ENCODE measurements at regions not wholly inside any gene's neighbourhood (a gene's known extent, or its start where the extent isn't known, plus 50 kb on each side); places are given as distances from the start of the nearest gene placed in this dataset.
"Not testable (repeated sequence)": the region's sequence is repeated elsewhere in the genome, so short reads cannot be mapped to it uniquely, and the experiment has no call there.

DNA sequence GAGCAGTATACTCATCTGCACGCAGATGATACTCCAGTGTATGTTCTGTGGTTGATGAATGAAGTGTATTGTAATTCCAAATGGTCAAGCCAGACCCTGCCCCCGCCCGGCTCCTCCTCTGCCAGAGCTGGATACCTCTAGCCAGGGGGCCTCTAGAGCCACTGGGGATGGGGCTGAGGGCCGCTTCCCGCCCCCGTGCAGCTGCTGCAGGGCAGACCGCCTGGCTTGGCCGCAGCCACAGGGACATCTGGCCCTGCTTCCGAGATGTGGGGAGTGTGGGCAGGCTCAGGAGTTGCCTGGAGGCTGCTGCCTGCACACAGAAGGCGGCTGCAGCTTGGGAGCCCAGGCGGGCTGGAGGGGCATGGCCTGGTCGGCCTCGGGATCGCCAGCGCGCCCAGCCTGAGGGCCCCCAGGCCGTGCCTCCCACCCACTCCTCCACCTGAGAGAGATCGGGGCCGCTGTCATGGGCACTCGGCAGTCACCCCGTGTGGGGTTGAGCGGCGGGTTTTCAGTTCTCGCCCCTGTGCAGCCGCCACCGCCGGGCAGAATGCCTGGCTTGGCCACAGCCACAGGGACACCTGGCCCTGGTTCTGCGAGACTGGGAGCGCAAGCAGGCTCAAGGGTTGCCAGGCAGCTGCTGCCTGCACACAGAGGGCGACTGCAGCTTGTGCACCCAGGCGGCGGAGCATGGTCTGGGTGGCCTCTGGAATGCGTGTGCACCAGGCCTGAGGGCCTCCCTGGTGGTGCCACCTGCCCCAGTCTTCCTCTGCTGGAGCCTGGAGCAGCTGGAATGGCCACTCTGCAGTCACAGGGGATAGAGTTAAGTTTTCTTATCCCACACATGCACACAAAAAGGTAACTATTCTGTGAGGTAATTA, 1643.7 kb downstream of the SPATA31A7 start:
- DNase-seq (ENCODE audit: low read depth in 2 of 2) = not testable (repeated sequence)

DNA sequence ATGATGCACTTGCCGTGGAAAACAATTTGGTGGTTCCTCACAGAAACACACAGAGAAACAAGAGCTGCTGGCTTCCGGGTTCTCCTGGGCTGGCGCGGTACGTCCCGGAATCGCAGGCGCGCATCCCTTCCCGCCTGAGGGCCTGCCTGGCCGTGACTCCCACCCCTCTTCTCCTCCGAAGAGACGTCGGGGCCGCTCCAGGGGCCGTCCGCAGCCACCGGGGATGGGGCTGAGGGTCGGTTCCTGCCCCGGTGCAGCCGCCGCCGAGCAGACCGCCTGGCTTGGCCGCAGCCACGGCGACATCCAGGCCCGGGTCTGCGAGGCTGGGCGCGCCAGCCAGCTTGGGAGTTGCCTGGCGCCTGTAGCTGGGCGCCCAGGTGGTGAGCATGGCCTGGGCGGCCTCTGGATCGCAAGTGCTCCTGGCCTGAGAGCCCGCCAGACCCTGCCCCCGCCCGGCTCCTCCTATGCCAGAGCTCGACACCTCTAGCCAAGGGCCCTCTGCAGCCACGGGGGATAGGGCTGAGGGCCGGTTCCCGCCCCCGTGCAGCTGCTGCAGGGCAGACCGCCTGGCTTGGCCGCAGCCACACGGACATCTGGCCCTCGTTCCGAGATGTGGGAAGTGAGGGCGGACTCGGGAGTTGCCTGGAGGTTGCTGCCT, 1647.5 kb downstream of the SPATA31A7 start:
- DNase-seq (ENCODE audit: low read depth in 2 of 2) = not testable (repeated sequence)

DNA sequence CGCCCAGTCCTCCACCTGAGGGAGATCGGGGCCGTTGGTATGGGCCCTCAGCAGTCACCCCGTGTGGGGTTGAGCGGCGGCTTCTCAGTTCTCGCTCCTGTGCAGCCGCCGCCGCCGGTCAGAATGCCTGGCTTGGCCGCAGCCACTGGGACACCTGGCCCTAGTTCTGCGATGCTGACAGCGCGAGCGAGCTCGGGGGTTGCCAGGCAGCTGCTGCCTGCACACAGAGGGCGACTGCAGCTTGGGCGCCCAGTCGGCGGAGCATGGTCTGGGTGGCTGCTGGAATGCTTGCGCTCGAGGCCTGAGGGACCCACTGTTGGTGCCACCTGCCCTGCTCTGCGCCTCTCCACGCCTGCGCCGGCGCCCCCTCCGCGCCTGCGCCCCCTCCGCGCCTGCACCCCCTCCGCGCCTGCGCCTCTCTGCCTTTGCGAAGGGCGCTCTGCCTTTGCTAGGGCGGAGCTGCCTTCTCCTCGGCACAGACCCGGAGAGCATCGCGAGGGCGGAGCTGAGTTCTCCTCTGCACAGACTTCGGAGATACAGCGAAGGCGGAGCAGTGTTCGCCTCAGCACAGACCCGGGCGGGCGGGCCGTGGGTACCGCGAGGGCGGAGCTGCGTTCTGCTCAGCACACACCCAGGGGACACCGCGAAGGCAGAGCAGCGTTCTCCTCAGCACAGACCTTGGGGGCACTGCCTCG, 1648.3 kb downstream of the SPATA31A7 start:
- DNase-seq (ENCODE audit: low read depth in 2 of 2) = peak; percentile 41 to 45

DNA sequence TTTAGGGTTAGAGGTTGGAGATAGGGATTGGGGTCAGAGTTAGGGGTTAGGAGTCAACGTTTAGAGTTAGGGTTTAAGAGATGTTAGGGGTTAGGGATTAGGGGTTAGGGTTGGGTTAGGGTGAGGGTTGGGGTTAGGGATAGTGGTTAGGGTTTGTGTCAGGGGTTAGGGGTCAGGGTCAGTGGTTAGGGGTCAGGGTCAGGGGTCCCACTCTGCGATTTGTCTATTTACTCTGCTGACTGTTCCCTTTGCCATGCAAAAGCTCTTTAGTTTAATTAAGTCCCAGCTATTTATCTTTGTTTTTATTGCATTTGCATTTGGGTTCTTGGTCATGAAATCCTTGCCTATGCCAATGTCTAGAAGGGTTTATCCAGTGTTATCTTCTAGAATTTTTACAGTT, 1649.3 kb downstream of the SPATA31A7 start:
- DNase-seq (ENCODE audit: low read depth in 2 of 2) = not testable (repeated sequence)

DNA sequence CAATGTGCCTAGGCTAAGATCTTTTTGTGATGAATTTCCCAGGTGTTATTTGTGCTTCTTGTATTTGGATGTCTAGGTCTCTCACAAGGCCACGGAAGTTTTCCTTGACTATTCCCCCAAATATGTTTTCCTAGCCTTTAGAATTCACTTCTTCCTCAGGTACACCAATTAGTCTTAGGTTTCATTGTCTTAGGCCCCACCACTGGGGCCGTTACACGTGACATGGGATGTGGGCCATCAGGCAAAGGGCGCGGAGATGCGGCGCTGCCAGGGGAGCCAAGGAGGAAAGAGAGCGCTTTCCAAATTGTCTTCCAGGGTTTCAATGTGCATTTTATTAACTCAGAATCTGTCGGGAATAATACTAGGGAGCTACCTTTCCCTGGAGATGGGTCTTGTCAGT, 1653.3 kb downstream of the SPATA31A7 start:
- DNase-seq (ENCODE audit: low read depth in 2 of 2) = not testable (repeated sequence)

DNA sequence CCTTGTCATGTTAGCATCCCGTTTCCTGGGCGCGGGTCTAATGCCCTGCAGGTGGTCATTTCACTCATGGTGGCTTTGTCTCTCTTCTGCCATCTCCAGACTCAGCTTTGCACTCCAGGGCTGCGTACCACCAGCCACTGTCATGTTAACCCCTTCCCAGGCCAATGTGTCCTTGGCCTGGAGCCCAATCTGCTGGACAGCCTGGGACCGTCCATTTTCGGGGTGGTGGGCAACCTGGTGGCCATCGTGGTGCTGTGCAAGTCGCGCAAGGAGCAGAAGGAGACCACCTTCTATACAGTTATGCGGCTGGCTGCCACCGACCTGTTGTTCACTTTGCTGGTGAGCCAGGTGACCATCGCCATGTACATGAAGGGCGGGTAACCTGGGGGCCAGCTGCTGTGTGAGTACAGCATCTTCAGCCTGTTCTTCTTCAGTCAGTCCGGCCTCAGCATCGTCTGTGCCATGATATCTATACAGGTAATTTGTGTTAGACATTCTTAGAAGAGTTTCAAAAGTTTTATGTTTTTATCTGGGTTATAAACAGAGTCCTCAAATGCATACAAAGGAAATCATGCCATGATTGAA, 1654.0 kb downstream of the SPATA31A7 start:
- DNase-seq (ENCODE audit: low read depth in 2 of 2) = not testable (repeated sequence)

DNA sequence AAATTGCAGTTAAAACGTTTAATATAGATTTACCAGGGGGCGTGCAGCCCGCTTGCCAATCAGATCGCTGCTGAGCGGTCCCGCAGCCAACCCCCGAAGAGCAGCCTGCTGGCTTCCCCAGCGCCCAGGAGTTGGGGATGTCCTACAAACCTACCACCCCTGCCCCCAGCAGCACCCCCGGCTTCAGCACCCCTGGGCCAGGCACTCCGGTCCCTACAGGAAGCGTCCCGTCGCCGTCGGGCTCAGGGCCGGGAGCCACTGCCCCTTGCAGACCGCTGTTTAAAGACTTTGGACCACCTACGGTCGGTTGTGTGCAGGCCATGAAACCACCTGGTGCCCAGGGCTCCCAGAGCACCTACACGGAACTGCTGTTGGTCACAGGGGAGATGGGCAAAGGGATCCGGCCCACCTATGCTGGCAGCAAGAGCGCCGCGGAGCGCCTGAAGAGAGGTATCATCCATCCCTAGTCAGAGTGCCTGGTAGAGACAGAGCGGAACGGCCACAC, 1654.9 kb downstream of the SPATA31A7 start:
- not testable (repeated sequence) for DNase-seq (ENCODE audit: low read depth in 2 of 2)

DNA sequence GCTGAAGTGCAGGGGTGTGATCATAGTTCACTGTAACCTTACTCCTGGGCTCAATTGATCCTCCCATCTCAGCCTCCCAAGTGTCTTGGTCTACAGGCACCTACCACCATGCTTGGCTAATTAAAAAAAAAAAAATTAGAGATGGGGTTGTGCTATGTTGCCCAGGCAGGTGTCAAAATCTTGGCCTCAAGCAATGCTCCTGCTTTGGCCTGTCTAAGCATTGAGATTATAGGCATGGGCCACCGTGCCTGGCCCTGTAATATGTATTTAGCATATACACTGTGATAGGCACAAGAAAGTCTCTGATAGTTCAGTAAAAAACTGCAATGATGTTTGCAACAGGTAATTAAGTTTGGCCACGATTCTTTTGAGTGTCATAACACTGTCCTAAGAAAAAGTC, 1658.4 kb downstream of the SPATA31A7 start:
- DNase-seq (ENCODE audit: low read depth in 2 of 2) = not testable (repeated sequence)

DNA sequence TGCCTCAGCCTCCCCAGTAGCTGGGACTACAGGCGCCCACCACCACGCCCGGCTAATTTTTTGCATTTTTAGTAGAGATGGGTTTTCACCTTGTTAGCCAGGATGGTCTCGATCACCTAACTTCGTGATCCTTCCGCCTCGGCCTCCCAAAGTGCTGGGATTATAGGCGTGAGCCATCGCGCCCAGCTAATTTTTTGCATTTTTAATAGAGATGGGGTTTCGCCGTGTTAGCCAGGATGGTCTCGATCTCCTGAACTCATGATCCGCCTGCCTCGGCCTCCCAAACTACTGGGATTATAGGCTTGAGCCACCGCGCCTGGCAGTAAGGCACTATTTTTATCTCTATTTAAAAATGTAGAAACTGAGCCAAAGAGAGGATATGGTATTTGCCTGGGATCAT, 1660.2 kb downstream of the SPATA31A7 start:
- DNase-seq (ENCODE audit: low read depth in 2 of 2) = not testable (repeated sequence)

DNA sequence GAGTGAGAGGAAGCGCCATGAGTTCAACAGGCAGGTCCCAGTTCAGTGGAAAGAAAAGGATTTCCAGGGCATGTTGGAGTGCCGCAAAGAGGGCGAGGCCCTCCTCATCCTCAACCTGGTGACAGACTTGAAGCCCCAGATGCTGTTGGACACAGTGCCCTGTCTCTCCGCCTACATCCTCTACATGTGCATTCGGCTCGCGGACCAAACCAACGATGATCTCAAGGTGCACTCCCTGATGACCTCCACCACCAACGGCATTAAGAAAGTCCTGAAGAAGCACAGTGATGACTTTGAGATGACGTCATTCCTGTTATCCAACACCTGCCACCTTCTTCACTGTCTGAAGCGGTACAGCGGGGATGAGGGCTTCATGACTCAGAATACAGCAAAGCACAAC, 1667.4 kb downstream of the SPATA31A7 start:
- not testable (repeated sequence) for DNase-seq (ENCODE audit: low read depth in 2 of 2)

DNA sequence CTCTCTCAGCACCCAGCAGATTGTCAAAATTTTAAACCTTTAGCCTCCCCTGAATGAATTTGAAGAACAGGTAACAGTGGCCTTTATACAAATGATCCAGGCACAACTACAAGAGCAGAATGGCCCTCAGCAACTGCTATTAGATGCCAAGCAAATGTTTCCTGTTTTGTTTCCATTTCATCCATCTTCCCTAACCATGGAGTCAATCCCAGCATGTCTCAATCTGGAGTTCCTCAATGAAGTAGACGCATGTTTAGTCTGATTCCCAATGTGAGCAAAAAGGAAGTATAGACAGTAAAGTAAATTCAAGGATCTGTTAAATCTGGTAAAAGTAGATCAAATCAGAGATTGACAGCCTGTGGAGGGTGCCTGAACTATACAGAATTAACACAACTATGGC, 1668.4 kb downstream of the SPATA31A7 start:
- not testable (repeated sequence) for DNase-seq (ENCODE audit: low read depth in 2 of 2)

DNA sequence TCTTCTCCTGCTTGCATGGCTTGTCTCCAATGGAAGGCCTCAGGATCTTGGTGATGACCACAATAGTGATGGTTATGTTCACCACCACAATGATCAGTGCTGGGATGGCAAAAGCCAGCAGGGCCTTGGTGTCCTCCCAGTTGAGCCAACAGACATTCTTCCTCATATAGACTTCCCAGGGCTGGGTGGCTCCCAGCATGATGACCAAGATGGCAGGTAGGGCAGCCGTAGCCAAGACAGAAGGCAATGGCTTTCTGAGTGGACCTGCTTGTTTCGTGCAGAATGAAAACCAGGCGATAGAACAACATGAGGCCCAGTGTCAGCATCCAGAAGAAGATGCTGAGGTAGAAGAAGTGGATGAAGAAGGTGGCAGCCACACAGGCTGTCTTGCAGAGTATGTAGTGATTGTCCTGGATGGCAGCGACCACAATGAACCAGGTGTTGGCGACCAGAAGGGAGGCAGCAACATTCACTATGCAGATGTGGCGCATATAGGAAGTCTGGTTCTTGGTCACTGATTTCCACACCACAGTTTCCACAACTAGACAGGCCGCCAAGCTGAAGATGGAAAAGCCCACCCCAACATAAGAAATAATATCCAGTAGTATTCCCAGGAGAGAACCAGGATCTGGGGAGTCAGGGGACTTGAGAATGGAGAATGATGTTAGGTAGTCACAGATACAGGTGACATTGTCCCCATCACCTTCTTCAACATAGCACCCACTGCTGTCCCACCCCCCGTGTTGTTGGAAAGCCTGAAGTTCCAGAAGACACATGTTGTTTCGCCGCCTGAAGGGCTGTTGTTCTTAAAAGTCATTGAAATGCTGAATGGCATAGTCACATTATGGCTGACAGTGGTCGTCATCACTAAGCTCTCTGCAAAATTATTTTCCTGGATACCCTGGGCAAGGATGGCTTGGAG, 1671.4 kb downstream of the SPATA31A7 start:
- not testable (repeated sequence) for DNase-seq (ENCODE audit: low read depth in 2 of 2)

DNA sequence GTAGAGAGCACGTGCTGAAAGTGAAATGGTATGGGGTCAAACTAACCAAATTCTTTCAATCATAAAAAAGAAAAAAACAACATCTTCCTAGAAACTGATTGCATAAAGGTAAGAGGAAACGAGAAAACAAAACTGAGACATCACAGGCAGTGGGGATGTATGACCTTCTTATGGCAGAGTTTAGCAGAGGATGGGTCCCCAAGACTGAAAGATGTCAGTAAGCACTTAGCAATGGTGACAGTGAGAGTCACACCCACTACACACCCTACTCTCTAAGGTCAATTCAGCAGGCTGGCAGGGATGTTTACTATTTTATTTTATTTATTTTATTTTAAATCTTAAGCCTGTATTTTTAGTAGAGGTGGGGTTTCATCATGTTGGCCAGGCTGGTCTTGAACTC, 1672.3 kb downstream of the SPATA31A7 start:
- not testable (repeated sequence) for DNase-seq (ENCODE audit: low read depth in 2 of 2)

DNA sequence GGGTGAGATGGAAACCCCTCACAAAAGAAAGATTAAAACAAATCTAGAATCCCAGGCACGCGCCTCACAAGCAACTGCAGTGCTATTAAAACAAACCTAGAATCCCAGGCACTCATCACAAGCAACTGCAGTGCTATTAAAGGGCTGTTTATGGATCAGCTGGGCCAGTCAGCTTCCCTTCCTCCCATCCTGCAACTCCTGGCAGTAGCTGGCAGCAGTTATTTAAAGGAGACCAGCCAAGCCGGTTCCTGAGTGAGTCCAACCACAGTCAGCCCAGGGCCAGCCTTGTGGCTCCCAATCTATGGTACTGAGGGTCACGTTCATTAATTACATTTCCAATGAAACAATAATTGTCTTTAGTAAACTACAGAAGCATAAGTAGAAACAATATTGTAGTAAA, 1673.5 kb downstream of the SPATA31A7 start:
- not testable (repeated sequence) for DNase-seq (ENCODE audit: low read depth in 2 of 2)

DNA sequence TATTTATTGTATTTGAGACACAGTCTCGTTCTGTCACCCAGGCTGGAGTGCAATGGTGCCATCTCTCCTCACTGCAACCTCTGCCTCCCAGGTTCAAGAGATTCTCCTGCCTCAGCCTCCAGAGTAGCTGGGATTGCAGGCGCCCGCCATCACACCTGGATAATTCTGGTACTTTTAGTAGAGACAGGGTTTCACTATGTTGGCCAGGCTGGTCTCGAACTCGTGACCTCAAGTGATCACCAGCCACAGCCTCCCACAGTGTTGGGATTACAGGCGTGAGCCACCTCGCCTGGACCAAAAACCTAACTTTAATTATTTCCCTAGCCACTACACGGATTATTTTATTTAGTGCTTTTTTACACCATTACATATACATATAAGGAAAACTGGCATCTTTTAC, 1674.0 kb downstream of the SPATA31A7 start:
- not testable (repeated sequence) for DNase-seq (ENCODE audit: low read depth in 2 of 2)

DNA sequence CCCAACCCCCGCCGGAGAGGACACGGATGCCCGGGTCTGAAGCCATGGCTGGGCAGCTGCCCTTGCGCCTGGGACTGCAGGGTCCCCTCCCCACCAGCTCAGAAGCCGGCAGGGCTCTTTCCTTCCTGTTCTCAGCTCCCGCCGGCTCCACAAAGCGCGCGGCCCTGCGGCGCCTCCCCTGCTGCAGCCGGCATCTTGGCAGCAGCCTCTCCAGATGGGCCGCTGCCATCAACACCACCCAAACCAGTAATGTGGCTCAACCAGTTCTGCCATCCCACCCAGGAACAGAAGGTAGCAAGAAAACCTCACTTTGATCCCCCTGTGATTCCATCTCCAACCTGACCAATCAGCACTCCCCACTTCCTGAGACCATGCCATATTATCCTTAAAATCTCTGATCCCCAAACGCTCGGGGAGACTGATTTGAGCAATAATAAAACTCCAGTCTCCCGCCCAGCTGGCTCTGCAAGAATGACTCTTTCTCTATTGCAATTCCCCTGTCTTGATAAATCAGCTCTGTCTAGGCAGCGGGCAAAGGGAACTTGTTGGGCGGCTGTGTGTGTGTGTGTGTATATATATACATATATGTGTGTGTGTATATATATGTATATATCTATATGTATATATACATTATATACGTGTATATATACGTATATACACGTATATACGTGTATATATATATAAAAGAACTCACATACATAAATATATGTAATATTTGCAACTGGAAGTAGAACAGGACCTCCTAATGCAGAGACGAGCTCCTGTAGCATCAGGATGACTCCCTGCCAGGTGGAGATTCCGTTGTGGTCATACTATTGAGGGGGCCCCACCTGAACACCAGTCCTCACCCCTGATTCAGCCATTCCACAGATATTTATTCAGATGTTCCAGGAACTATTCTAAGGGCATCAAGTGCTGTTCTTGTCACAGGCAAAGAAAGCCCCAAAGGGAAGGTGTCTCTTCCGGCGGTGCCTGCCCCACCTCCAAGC, 1674.9 kb downstream of the SPATA31A7 start:
- DNase-seq (ENCODE audit: low read depth in 2 of 2) = not testable (repeated sequence)

DNA sequence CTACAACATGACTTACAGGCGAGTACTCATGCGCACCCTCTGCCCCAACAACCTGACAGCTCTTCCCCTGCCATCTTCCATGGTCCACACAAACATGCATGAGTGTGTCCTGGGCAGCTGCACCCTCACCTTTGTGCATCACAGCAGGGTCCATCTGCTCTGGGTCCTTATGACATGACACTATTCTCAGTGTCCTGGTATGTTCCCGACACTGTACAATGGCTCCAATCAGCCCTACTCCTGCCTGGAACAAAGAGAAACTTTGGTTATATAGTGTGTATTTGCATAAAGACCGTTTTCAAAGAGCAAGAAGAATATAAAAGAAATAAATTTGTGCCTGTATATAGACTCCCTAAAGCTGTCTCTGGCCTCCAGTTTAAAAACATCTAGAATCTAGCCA, 1679.2 kb downstream of the SPATA31A7 start:
- not testable (repeated sequence) for DNase-seq (ENCODE audit: low read depth in 2 of 2)

DNA sequence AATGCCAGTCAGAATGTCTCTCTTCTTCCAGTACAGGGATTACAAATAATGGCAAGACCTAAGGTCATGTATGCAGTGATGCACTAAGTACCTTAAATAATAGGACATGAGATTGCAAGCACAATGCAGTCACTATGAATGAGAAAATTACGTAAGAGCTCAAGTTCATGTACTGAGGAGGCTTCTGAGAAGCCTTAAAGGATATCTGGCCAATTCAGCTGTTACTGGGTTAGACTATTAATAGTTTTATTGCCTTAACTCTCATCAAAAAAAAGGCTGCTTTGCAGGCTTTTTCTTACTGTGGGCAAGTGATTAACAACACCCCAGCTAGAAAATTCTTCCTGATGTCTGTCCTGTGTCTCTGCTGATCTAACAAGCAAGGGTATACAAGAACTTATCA, 1681.9 kb downstream of the SPATA31A7 start:
- not testable (repeated sequence) for DNase-seq (ENCODE audit: low read depth in 2 of 2)

DNA sequence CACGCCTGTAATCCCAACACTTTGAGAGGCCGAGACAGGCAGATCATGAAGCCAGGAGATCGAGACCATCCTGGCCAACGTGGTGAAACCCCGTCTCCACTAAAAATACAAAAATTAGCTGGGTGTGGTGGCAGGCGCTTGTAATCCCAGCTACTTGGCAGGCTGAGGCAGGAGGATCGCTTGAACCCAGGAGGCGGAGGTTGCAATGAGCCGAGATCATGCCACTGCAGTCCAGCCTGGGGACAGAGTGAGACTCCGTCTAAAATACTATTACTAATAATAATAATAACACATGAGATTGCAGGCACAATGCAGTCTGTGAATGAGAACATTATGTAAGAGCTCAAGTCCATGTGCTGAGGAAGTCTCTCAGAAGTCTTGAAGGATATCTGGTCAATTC, 1684.4 kb downstream of the SPATA31A7 start:
- not testable (repeated sequence) for DNase-seq (ENCODE audit: low read depth in 2 of 2)

Measured in fibroblast of skin of left biceps (primary cell).